ENCODE measurements at regions not wholly inside any gene's neighbourhood (a gene's known extent, or its start where the extent isn't known, plus 50 kb on each side); places are given as distances from the start of the nearest gene placed in this dataset.

- H3K4me1 Mint-ChIP-seq (ENCODE audit: low read depth) = peaks cover 26% of the 10 kb centered on the region
- peaks cover 3% of the 10 kb centered on the region for H3K36me3 Mint-ChIP-seq (ENCODE audit: low read depth)
- peaks cover 10% of the 10 kb centered on the region for H3K27me3 Mint-ChIP-seq (ENCODE audit: low read depth)
- peaks cover 3% of the 10 kb centered on the region for H3K9me3 Mint-ChIP-seq
- no peak overlapping the region for H3K4me3 Mint-ChIP-seq
- no peak for DNase-seq (ENCODE audit: low spot score)
- H3K27ac Mint-ChIP-seq = no peak overlapping the region
These were observed 71.2 kb upstream of the DUSP10 start for GRCh38 chr1:221812905-221813597.

DNA sequence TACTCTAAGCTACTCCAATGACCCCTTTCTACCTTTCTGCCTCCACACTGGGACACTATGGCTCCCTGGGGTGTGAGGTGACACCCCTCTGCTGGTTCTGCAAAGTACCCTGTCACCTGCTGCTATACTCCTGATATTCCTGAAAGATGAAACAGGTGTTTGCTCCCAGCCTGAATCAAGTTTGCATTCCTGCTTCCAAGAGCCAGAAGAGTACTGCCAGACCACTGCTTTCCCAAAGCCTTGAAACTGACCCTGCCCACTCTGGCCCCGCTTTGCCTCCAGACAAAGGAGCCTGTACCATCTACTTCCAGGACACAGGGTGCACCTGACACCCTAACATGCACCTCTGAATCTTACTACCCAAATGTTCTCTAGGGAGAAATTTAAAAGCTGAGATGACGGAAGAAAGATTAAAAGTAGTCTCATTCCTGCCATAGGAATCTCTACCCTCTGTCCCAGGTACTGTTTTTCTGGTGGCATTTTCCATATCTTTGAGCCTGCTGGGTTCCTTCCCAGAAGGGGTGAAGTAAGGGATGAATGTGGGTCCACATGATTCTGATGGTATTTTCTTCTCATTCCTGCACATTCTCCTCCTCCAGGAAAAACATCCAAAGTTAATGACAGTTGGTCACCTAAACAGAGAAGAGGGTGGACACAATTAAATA is 70.3 kb upstream of the DUSP10 start:
- Mint-ChIP-seq H3K27ac (no peak overlapping the region), H3K4me1 (ENCODE audit: low read depth) (peaks cover 26% of the 10 kb centered on the region), H3K36me3 (ENCODE audit: low read depth) (peaks cover 3% of the 10 kb centered on the region), H3K27me3 (ENCODE audit: low read depth) (peaks cover 10% of the 10 kb centered on the region), H3K4me3 (no peak overlapping the region), H3K9me3 (peaks cover 3% of the 10 kb centered on the region)
- no peak for DNase-seq (ENCODE audit: low spot score)

- no peaks in the 10 kb centered on the region for H3K9me3 Mint-ChIP-seq
- peaks cover 26% of the 10 kb centered on the region for H3K4me1 Mint-ChIP-seq (ENCODE audit: low read depth)
- peaks cover 6% of the 10 kb centered on the region for H3K27me3 Mint-ChIP-seq (ENCODE audit: low read depth)
- peak overlapping the region; percentile 31 for H3K4me3 Mint-ChIP-seq
- H3K27ac Mint-ChIP-seq = no peak overlapping the region
- peaks cover 3% of the 10 kb centered on the region for H3K36me3 Mint-ChIP-seq (ENCODE audit: low read depth)
- no peak for DNase-seq (ENCODE audit: low spot score)
These were observed 68.5 kb upstream of the DUSP10 start for GRCh38 chr1:221810406-221810805.

- Mint-ChIP-seq H3K27ac (peak overlapping the region; percentile 8), H3K36me3 (ENCODE audit: low read depth) (peaks cover 3% of the 10 kb centered on the region), H3K9me3 (no peaks in the 10 kb centered on the region), H3K4me1 (ENCODE audit: low read depth) (peaks cover 26% of the 10 kb centered on the region), H3K4me3 (peak overlapping the region; percentile 45), H3K27me3 (ENCODE audit: low read depth) (peaks cover 6% of the 10 kb centered on the region)
- no peak for DNase-seq (ENCODE audit: low spot score)
These were observed 67.5 kb upstream of the DUSP10 start for GRCh38 chr1:221809091-221810029.

GRCh38 chr1:221806984-221807383 is 65.1 kb upstream of the DUSP10 start:
- no peak overlapping the region for H3K27ac Mint-ChIP-seq
- H3K27me3 Mint-ChIP-seq (ENCODE audit: low read depth) = peaks cover under 1% of the 10 kb centered on the region
- H3K4me1 Mint-ChIP-seq (ENCODE audit: low read depth) = peaks cover 29% of the 10 kb centered on the region
- H3K4me3 Mint-ChIP-seq = no peak overlapping the region
- H3K36me3 Mint-ChIP-seq (ENCODE audit: low read depth) = peaks cover 3% of the 10 kb centered on the region
- DNase-seq (ENCODE audit: low spot score) = no peak
- no peaks in the 10 kb centered on the region for H3K9me3 Mint-ChIP-seq

GRCh38 chr1:221806236-221806635 is 64.3 kb upstream of the DUSP10 start:
- Mint-ChIP-seq H3K36me3 (ENCODE audit: low read depth) (peaks cover 3% of the 10 kb centered on the region), H3K27ac (no peak overlapping the region), H3K27me3 (ENCODE audit: low read depth) (no peaks in the 10 kb centered on the region), H3K9me3 (no peaks in the 10 kb centered on the region), H3K4me3 (no peak overlapping the region), H3K4me1 (ENCODE audit: low read depth) (peaks cover 31% of the 10 kb centered on the region)
- no peak for DNase-seq (ENCODE audit: low spot score)

- Mint-ChIP-seq H3K4me3 (no peak overlapping the region), H3K27me3 (ENCODE audit: low read depth) (no peaks in the 10 kb centered on the region), H3K36me3 (ENCODE audit: low read depth) (peaks cover 3% of the 10 kb centered on the region), H3K4me1 (ENCODE audit: low read depth) (peaks cover 30% of the 10 kb centered on the region), H3K9me3 (peaks cover 3% of the 10 kb centered on the region), H3K27ac (no peak overlapping the region)
- DNase-seq (ENCODE audit: low spot score) = no peak
These were observed 63.2 kb upstream of the DUSP10 start for GRCh38 chr1:221805121-221805520.

- H3K36me3 Mint-ChIP-seq (ENCODE audit: low read depth) = peaks cover 5% of the 10 kb centered on the region
- DNase-seq (ENCODE audit: low spot score) = no peak
- H3K4me3 Mint-ChIP-seq = no peak overlapping the region
- H3K27ac Mint-ChIP-seq = no peak overlapping the region
- peaks cover 8% of the 10 kb centered on the region for H3K9me3 Mint-ChIP-seq
- H3K4me1 Mint-ChIP-seq (ENCODE audit: low read depth) = peaks cover 23% of the 10 kb centered on the region
- H3K27me3 Mint-ChIP-seq (ENCODE audit: low read depth) = no peaks in the 10 kb centered on the region
These were observed 62.4 kb upstream of the DUSP10 start for GRCh38 chr1:221804303-221804702.

- Mint-ChIP-seq H3K4me3 (no peak overlapping the region), H3K27me3 (ENCODE audit: low read depth) (no peaks in the 10 kb centered on the region), H3K27ac (no peak overlapping the region), H3K36me3 (ENCODE audit: low read depth) (peaks cover 2% of the 10 kb centered on the region), H3K9me3 (peaks cover 9% of the 10 kb centered on the region), H3K4me1 (ENCODE audit: low read depth) (peaks cover 17% of the 10 kb centered on the region)
- DNase-seq (ENCODE audit: low spot score) = no peak
These were observed 60.1 kb upstream of the DUSP10 start for GRCh38 chr1:221801773-221802516.

- peaks cover 9% of the 10 kb centered on the region for H3K9me3 Mint-ChIP-seq
- H3K27me3 Mint-ChIP-seq (ENCODE audit: low read depth) = no peaks in the 10 kb centered on the region
- no peak overlapping the region for H3K27ac Mint-ChIP-seq
- H3K4me3 Mint-ChIP-seq = no peak overlapping the region
- H3K4me1 Mint-ChIP-seq (ENCODE audit: low read depth) = peaks cover 17% of the 10 kb centered on the region
- DNase-seq (ENCODE audit: low spot score) = no peak
- peaks cover 2% of the 10 kb centered on the region for H3K36me3 Mint-ChIP-seq (ENCODE audit: low read depth)
These were observed 59.4 kb upstream of the DUSP10 start for GRCh38 chr1:221801251-221801661.

GRCh38 chr1:221800831-221801230 is 58.9 kb upstream of the DUSP10 start:
- no peak overlapping the region for H3K4me3 Mint-ChIP-seq
- no peak for DNase-seq (ENCODE audit: low spot score)
- peaks cover 9% of the 10 kb centered on the region for H3K9me3 Mint-ChIP-seq
- no peaks in the 10 kb centered on the region for H3K27me3 Mint-ChIP-seq (ENCODE audit: low read depth)
- H3K27ac Mint-ChIP-seq = no peak overlapping the region
- peaks cover 2% of the 10 kb centered on the region for H3K36me3 Mint-ChIP-seq (ENCODE audit: low read depth)
- H3K4me1 Mint-ChIP-seq (ENCODE audit: low read depth) = peaks cover 17% of the 10 kb centered on the region

DNA sequence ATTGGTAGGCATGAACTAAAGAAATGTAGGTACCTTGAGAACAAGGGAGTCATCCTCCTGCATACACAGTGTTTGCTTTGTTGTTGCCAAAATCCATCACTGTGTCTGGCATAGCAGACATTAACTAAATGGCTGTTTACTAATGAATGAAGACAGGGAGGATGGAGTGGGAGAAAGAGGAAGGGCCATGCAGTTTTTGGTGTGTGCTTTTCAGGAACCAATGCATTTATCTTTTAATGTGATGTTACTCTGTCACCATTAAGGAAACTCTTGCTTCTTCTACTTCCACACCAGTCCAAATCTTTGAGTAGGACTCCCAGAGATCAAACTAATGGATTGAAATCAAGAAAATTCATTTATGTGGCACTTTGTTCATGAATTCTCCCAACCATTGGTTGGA is 55.6 kb upstream of the DUSP10 start:
- no peaks in the 10 kb centered on the region for H3K27me3 Mint-ChIP-seq (ENCODE audit: low read depth)

GRCh38 chr1:221796700-221797099 is 54.8 kb upstream of the DUSP10 start:
- H3K4me3 Mint-ChIP-seq = no peak overlapping the region
- H3K27me3 Mint-ChIP-seq (ENCODE audit: low read depth) = no peaks in the 10 kb centered on the region
- no peak overlapping the region for H3K27ac Mint-ChIP-seq
- DNase-seq (ENCODE audit: low spot score) = no peak
- H3K4me1 Mint-ChIP-seq (ENCODE audit: low read depth) = peaks cover 29% of the 10 kb centered on the region
- peaks cover 2% of the 10 kb centered on the region for H3K36me3 Mint-ChIP-seq (ENCODE audit: low read depth)
- H3K9me3 Mint-ChIP-seq = peaks cover 9% of the 10 kb centered on the region

More for the DNA sequence above, 55.6 kb upstream of the DUSP10 start:
- H3K9me3 Mint-ChIP-seq = peaks cover 9% of the 10 kb centered on the region
- peaks cover 2% of the 10 kb centered on the region for H3K36me3 Mint-ChIP-seq (ENCODE audit: low read depth)
- DNase-seq (ENCODE audit: low spot score) = no peak
- H3K4me3 Mint-ChIP-seq = no peak overlapping the region
- peaks cover 36% of the 10 kb centered on the region for H3K4me1 Mint-ChIP-seq (ENCODE audit: low read depth)
- no peak overlapping the region for H3K27ac Mint-ChIP-seq

Measured in T-helper 2 cell treated with Interferon-gamma antibody and Interleukin-4, amounts not matched to agents 5 μg/mL and 100 μg/mL, for 36 hours (primary cell).